HG03108 (cell line): ENCODE measurements at regions not wholly inside any gene's neighbourhood (a gene's known extent, or its start where the extent isn't known, plus 50 kb on each side); places are given as distances from the start of the nearest gene placed in this dataset.
"Not testable (repeated sequence)": the region's sequence is repeated elsewhere in the genome, so short reads cannot be mapped to it uniquely, and the experiment has no call there.

Experiments
- ATAC-seq: cut with Tn5 transposase; IDR thresholded peaks from one replicate; pipeline ENCODE4 v1.9.1; 2021; ENCODE audit warnings: moderate library complexity; ENCODE audit not compliant: unreplicated experiment

DNA sequence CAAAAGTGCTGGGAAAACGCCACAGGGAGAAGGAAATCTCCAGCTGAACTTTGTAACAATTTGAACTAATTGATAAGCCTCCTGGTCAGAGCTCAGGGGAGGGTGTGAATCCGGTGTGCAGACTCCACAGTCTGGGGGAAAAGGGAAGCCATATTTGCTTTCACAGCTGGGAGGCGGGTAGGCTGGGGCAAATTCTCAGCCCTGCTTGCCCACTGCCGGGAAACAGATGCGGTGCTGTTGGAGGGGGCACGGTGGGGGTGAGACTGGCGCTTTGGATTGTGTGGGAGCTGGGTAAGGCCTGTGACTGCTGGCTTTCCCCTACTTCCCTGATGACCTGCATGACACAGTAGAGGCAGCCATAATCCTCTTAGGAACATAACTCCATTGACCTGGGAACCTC lies 134.8 kb downstream of the ADCYAP1 start:
- ATAC-seq: no peak

DNA sequence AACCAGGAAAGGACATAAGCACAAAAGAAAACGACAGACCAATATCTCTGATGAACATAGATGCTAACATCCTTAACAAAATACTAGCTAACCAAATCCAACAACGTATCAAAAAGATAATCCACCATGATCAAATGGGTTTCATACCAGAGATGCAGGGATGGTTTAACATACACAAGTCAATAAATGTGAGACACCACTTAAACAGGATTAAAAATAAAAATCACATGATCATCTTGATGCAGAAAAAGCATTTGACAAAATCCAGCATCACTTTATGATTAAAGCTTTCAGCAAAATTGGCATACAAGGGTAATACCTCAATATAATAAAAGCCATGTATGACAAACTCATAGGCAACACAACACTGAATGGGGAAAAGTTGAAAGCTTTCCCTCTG lies 138.4 kb downstream of the ADCYAP1 start:
- not testable (repeated sequence) for ATAC-seq

DNA sequence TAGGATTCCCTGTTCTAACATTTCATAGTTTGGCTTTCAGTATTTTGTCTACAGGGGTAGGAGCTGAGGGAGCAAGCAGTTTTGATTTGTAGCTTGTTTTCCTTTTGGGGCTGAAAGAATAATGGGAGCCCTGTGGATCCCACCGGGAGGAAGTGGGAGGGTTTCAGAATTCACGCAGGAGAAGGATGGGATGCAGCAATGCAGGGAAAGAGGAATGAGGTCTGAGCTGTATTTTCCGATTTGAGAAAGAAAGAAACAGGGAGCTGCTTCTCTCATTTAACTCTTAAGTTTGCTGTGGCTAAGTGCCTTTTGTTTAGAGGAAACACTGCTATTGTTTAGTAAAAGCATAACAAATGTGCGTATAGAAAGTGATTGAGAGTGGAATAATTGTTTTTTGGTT lies 141.0 kb downstream of the ADCYAP1 start:
- no peak for ATAC-seq

DNA sequence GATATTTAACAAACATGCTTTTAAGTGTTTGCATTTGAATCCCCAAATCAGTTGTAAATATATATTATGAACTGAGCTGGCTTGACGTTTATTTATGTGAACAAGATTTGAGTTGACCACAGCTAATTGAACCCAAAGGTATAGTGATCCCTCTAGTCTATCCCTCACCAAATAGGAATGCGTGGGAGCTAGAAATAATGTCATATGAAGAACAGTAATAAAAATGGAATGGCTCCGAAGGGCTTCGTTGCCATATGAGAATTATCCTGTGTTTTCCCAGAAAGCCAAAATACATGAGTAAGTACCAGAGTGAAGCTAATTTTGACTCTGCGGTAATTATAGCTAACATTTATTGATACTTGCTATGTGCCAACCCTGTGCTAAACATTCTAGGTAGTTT lies 142.7 kb downstream of the ADCYAP1 start:
- no peak for ATAC-seq

DNA sequence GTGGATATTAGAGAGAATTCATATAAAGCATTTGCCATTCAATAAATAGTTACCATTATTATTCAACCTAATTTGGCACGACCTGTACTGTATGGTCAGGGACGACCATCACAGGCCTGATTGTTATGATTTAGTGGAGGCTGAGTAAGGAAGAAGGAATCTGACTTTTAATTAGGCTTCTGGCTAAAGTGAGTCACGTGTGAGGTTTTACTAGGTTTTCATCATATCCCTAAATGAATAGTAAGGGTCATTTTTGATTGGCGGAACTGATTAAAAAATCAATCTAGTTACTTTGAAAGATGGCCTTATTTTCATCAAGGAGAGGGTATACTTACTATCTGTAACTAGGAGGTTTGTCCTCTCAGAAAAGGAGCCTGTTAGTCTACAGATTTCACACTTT lies 143.4 kb downstream of the ADCYAP1 start:
- ATAC-seq: no peak

DNA sequence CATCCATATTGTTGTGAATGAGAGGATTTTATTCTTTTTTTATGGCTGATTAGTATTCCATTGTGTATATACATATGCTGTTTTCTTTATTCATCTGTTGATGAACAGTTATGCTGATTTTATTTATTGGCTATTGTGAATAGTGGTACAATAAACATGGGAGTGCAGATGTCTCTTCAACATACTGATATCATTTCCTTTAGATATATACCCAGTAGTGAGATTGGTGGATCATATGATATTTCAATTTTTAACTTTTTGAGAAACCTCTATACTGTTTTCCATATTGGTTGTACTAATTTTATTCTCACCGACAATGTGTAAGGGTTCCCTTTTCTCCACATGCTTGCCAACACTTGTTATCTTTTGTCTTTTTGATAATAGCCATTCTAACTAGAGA lies 144.5 kb downstream of the ADCYAP1 start:
- ATAC-seq: no peak

DNA sequence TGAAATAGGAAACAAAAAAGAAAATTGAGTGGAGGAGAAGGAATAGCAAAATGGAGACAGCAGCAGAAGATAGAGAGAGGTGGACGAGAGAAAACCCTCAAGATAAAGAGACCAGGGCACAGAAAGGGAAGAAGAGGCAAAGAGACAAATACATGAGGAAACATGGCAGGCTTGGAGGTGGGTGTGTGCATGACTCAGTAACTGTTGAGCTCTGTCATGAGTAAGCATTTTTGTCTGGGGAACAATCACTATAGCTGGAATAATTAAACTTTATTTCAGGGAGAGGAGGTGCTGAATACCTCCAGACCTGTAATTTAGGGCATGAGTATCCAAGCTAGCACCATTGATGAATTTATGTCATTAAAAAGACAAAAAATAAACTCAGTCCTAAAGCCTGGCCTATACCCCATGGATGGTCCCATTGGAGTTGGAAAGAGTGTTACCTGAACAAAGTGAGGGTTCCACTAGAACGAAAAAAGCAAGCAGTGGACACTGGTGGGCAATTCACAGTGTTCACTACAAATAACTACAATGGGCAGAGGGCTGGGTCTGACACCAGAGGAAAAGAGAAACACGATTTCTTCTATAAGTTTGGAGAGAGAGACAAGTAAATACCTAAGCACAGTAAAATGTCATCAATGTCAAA lies 145.5 kb downstream of the ADCYAP1 start:
- ATAC-seq: no peak

DNA sequence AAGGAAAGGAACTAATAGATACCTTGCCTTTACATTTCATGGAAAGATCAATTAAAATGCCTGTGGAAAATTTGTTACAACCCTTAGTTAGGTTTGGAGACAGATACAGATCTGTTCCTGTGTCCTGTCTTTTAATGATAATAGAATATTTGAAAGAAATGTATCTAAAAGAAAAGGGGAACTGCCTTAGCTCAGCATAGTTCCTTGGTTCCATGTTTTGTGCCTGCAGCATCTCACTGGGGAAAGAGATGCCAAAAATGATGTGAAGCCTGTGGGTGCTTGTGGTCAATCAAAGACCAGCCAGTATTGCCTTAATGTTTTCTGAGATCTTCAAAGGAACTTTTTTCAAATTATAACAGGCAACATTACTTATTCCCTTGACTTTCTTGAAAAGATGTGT lies 147.6 kb downstream of the ADCYAP1 start:
- ATAC-seq: no peak

DNA sequence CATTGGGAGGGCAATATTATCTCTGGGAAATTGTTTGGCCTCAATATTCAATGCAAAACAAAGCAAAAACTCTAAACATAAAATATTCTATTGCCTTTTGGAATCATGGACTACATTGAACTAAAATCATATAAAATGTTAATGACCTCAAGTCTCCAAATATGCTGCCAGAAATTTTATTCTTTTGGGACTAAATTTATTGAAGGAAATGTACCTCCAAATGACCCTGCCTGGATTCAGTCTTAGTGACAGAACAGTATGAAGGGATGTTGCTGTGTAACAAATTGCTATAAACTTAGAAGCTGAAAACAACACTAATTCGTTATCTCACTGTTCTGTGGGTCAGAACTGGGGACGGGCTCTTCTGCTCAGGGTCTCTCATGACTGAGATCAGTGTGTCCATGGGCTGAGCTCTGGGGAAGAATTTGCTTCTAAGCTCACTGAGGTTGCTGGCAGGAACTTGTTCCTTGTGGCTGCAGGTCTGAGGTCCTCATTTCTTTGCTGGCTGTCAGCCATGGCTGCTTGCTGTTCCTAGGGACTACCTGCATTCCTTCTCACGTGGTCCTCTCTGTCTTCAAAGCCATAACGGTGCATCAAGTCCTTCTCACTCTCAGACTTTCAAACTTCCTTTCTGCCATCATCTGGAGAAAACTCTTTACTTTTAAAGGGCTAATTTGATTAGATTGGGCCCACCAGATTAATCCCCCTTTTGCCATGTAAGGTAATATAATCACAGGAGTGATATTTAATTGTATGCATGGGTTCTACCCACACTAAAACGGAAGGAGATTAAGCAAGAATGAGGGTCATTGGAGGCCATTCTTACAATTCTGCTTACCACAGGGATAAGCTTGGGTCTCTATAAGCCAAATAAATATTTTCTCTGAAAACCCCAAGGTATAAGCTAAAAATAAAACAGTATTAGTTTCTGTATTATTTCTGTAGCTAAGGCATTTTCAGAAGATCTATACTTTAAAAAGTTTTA lies 149.0 kb downstream of the ADCYAP1 start:
- ATAC-seq: no peak

DNA sequence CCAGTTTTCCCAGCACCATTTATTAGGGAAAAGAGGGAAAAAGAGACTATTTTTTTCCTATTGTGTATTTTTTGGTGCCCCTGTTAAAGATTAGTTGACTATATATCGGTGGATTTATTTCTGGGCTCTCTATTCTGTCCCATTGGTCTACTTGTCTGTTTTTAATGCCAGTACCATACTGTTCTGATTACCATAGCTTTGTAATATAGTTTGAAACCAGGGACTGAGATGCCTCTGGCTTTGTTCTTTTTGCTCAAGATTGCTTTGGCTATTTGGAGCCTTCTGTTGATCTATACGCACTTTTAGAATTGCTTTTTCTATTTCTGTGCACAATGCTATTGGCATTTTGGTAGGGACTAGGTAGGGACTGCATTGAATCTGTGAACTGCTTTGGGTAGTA lies 151.7 kb downstream of the ADCYAP1 start:
- no peak for ATAC-seq

DNA sequence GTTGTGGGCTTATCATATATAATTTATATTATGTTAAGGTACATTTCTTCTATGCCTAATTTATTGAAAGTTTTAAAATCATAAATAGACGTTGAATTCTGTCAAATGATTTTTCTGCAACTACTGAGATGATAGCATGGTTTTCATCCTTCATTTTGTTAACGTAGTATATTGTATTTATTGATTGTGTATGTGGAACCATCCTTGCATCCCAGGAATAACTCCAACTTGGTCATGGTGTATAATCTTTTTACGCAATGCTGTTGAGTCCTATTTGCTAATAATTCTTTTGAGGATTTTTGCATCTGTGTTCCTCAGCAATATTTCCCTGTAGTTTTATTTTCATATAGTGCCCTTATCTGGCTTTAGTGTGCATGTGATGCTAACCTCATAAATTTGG lies 152.7 kb downstream of the ADCYAP1 start:
- ATAC-seq: no peak

DNA sequence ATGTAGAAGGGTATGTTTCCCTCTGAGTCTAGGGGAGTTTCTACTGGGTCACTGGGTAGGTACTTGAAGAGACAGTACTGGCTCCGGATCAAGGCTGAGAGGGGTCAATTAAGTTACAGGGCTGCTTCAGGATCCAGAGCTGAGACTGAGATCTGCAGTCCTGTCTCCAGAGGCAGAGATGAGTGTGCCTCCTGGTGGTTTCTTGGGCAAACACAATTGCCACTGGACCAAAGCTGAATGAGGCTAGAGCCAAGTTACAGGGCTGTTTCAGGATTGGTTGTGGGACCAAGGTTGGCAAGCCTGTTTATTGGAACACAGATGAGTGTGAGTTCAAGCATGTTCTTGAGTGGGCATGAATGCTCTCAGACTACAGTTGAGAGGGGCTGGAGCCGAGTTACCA lies 157.9 kb downstream of the ADCYAP1 start:
- no peak for ATAC-seq

DNA sequence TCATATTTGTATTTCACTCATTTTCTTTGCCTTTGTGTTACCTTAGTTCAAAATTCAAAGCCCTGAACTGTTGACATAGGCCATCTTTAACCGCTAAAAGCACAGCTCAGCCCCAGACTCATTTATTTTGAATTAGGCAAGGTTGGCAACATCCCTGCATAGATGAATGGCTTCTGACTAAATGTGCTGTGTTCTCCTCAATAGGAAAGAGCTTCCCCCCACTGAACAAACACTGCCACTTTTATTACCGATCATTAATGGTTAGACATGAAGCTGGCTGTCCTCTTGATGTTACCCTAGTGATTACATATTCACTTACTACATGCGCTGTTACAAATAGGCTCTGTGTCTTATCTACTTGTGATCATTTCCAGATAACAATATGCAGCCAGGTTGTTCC lies 170.7 kb downstream of the ADCYAP1 start:
- no peak for ATAC-seq

DNA sequence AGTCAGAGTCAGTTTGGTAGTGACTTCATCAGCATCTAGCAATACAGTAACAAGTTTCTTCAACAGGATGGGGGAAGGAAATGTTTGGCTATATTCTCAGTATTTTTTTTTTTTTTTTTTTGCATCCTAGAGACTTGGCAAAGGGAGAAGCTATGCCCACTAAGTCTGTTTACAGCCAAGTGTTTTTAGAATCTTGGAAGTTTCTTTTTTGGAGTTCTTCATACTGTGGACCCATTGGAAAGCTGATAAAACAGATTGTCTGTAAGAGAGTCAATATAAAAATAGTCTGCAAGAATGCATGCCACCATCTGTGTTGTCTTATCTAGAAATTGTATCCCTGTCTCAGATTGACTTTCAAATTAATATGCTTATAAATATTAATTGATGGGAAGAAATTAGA lies 171.2 kb downstream of the ADCYAP1 start:
- ATAC-seq: no peak

DNA sequence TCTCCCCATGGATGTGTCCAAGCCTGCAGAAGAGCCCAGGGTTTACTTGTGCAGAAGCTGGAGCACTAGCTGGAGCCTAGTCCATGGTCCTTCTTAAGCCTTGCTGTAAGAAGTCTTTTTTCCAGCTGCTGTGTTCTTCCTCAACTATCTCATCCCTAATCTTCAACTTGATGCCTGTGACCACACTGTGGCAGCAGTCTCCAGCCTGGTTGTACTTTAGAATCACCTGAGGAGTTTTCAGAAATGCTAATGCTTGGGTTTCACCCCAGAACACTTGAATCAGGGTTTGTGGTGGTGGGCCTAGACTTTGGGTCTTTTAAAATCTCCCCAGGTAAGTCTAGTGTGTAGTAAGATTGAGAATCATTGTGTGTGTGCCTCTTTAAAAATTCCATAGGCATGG lies 173.6 kb downstream of the ADCYAP1 start:
- no peak for ATAC-seq

DNA sequence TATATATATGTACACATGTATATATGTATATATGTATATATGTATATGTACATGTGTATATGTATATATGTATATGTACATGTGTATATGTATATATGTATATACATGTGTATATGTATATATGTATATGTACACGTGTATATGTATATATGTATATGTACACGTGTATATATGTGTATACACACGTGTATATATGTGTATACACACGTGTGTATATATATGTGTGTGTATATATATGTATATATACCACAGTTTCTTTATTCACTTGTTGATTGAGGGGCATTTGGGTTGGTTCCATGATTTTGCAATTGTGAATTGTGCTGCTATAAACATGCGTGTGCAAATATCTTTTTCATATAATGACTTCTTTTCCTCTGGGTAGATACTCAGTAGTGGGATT lies 179.0 kb downstream of the ADCYAP1 start:
- not testable (repeated sequence) for ATAC-seq

DNA sequence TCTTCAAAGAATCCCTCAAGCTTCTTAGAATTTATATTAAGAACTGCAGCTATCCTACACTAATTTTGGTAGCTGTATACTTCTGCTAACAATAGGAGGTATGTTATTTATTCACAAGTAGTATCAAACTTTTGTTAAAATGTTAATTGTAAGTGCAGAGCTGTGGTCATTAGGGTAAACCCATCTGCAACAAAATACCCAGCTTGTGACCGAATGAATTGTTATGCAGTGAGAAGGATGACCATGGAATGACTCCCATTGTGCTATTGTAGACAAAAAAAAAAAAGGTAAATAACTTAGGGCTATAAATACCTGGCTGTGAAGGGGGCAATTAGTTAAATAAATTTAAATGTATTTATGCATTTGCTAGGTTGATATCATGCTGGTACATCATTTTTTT lies 186.1 kb downstream of the ADCYAP1 start:
- ATAC-seq: no peak

DNA sequence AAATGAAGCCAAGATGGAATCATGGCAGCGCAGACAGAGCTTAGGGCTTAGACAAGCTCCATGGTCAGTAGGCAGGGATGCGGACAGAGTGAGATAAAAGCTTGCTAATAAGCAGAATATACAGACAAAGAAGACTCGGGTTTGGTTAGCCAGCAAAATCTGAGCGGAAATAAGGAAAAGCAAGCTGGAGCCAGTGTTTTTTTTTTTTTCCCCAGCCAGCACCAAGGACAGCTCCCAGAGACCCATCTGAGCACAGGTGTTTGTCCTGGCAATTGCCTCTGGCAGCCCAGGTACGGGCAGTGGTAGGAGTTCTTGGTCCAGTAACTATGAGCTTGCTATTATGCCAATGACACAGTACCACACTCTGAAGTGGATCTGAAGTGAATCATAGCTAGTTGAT lies 187.6 kb downstream of the ADCYAP1 start:
- no peak for ATAC-seq

DNA sequence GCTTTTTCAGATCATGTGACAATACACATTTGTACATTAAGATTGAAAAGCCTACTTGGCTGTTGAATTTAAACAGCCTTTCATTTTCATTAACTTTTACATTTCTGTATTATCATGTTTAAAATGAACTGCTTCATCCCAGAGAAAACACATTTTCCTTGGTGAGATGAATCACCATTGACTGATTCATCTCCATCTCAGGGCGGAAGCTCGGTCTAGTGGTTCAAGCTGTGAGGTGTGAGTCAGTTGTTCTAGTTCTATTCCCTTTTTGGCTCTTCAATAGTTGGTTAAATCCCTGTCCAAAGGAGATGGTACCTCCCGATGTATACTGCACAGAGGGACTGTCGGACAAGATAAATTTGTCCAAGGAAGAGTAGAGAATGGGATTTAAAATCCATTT lies 189.7 kb downstream of the ADCYAP1 start:
- no peak for ATAC-seq

DNA sequence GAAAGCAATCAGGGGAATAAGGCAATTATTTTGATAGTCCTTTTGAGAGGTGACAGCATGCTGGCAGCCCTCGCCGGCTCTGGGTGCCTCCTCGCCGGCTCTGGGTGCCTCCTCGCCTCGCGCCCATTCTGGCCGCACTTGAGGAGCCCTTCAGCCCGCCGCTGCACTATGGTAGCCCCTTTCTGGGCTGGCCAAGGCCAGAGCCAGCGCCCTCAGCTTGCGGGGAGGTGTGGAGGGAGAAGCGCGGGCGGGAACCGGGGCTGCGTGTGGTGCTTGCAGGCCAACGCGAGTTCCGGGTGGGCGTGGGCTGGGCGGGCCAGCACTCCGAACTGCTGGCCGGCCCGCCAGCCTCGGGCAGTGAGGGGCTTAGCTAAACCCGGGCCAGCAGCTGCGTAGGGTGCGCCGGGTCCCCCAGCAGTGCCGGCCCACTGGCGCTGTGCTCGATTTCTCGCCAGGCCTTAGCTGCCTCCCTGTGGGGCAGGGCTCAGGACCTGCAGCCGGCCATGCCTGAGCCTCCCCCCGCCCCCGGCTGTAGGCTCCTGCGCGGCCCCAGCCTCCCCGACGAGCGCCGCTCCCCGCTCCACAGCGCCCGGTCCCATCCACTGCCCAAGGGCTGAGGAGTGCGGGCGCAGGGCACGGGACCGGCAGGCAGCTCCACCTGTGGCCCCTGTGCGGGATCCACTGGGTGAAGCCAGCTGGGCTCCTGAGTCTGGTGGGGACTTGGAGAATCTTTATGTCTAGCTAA lies 193.5 kb downstream of the ADCYAP1 start:
- not testable (repeated sequence) for ATAC-seq

DNA sequence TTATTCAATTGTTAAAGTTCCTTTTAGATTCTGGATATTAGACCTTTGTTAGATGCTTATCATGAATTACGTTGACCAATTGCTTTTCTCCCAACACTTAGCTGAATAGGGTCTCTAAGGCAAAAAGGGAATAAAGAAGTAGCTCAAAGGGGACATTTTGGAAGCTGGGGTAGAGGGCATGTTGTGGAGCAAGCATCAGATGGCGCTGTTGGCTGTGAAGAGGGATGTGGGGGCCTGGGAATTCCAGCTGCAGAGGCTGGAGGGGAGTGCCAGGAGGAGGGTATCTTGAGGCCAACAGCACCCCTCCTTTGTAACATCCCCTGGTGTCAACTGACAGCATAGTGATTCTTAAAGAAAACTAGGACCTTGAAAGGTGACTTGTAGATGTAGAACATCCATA lies 198.2 kb downstream of the ADCYAP1 start:
- no peak for ATAC-seq

DNA sequence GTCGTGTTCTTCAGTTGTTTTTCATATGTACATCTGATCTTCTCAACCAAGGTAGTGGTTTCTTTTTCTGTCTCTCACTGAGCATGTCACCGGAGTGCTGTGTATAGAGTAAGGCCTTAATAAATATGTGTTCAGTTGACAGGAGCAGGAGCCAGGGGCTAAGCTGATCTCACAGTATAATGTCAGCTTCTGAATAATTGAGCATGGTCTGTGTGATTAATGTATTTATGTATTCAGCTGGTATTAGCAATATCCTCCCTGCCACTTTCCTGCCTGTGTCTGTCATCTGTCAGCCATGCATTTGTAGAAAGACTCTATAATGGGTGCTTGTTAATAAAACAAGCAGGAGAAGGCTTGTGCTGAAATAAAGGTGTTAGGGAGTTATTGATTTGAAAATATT lies 198.9 kb downstream of the ADCYAP1 start:
- ATAC-seq: no peak
